Muscle layer of colon (tissue), 2 donors: ENCODE measurements at regions not wholly inside any gene's neighbourhood (a gene's known extent, or its start where the extent isn't known, plus 50 kb on each side); places are given as distances from the start of the nearest gene placed in this dataset.

Source experiments
- H3K27ac ChIP-seq: one replicate; pipeline ENCODE4 v1.7.0; 2013; ENCODE audit warnings: low read depth, mild to moderate bottlenecking, low read length, moderate library complexity
- H3K27me3 ChIP-seq, 2 donors: one replicate each; pipeline ENCODE4 v1.7.0; 2013; ENCODE audit warnings: low read length in 2 of 2, mild to moderate bottlenecking in 2 of 2; ENCODE audit not compliant: insufficient read depth in 2 of 2, control insufficient read depth in 1 of 2
- H3K36me3 ChIP-seq: one replicate; pipeline ENCODE4 v1.7.0; 2013; ENCODE audit warnings: mild to moderate bottlenecking, low read length; ENCODE audit not compliant: insufficient read depth
- H3K4me1 ChIP-seq: one replicate; pipeline ENCODE4 v1.7.0; 2013; ENCODE audit warnings: mild to moderate bottlenecking, low read length; ENCODE audit not compliant: insufficient read depth
- H3K4me3 ChIP-seq, 2 donors: one replicate each; pipeline ENCODE4 v1.7.0; 2013; ENCODE audit warnings: low read length in 2 of 2, low read depth in 1 of 2, mild to moderate bottlenecking in 1 of 2, moderate library complexity in 1 of 2
- H3K9ac ChIP-seq: one replicate; pipeline ENCODE4 v1.7.0; 2013; ENCODE audit warnings: low read length
- H3K9me3 ChIP-seq: one replicate; pipeline ENCODE4 v1.7.0; 2013; ENCODE audit warnings: mild to moderate bottlenecking, low read length
- donor health status: abdominal sarcoma.
- donor health status: Adenocarcinoma of cecum.

DNA sequence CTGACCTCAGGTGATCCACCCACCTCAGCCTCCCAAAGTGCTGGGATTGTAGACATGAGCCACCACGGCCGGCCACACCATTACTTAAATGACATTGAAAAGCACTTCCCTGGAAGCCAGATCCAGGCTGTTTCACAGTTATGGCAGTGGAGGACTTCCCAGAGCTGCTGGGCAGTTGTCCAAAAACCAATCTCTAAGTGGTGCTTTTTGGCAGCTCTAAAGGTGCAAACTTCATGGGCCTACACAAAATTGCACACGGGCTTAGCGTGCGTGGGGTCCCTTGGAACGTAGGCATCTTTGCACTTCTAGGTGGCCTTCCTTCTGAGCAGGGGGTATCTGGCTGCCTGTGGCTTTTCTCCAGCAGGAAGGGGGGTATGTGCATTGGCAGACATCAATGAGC lies 172.3 kb downstream of the SHOX start:
- H3K36me3 ChIP-seq: no peaks in the 10 kb centered on the region
- no peak overlapping the region for H3K4me3 ChIP-seq
- no peaks in the 10 kb centered on the region for H3K4me1 ChIP-seq
- no peak overlapping the region for H3K9ac ChIP-seq
- H3K27me3 ChIP-seq: no peaks in the 10 kb centered on the region
- H3K27ac ChIP-seq: no peak overlapping the region
- H3K9me3 ChIP-seq: no peaks in the 10 kb centered on the region

DNA sequence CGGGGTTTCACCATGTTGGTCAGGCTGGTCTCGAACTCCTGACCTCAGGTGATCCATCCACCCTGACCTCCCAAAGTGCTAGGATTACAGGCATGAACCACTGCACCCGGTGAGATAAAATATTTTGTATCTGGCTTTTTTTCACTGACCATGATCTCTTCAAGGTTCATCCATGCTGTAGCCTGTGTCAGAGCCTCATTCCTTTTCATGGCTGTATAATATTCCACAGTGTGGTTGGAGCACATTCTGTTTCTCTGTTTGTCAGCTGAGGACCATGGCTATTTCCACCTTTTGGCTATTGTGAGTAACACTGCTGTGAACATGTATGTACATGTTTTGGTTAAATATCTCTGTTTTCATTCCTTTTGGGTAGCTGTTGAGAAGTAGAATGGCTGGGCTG lies 169.2 kb downstream of the SHOX start:
- no peaks in the 10 kb centered on the region for H3K36me3 ChIP-seq
- H3K27me3 ChIP-seq: no peaks in the 10 kb centered on the region
- no peaks in the 10 kb centered on the region for H3K4me1 ChIP-seq
- no peak overlapping the region for H3K9ac ChIP-seq
- no peaks in the 10 kb centered on the region for H3K9me3 ChIP-seq
- no peak overlapping the region for H3K27ac ChIP-seq
- no peak overlapping the region for H3K4me3 ChIP-seq

DNA sequence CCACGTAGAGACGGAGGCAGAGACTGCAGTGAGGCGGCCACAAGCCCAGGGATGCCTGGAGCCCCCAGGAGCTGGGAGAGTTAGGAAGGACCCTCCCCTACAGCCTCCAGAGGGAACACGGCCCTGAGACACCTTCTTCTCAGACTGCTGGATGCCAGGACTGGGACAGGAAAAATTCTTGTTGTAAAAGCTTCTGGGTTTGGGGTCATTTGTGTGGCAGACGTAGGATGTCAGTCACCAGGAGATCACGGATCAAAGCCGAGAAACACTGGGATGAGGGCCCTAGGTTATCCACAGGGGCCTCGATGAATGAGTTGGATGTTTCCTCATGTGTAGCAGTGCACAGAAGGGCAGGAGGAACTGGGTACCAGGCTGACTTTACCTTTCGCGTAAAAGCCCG lies 163.7 kb downstream of the SHOX start:
- no peaks in the 10 kb centered on the region for H3K36me3 ChIP-seq
- no peaks in the 10 kb centered on the region for H3K9me3 ChIP-seq
- no peaks in the 10 kb centered on the region for H3K4me1 ChIP-seq
- peaks cover 0 to 9% of the 10 kb centered on the region in 2 donors for H3K27me3 ChIP-seq
- no peak overlapping the region for H3K27ac ChIP-seq
- H3K9ac ChIP-seq: no peak overlapping the region
- no peak overlapping the region for H3K4me3 ChIP-seq

DNA sequence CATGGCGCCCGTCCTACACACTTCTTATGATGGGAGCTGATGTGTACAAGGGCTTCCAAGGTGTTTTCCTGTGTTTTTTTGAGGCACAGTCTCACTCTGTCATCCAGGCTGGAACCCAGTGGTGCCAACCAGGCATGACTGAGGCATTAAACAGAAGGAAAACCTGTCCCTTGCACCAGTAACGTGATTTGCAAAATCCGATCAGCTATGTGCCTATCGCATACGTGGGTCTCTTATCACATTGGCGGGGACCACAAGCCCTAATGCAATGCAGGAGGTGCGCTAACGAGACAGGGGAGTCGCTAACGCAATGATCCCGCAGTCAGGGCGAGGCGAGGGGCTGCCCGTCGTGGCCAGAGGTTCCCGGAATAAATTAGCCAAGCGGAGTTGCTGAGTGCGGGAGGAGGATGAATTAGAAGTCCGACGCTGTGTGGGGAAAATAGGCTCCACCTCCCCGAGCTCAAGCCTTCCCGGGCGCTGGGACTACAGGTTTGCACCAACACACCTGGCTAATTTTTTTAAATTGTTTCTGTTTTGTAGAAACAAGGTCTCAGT lies 162.7 kb downstream of the SHOX start:
- H3K4me1 ChIP-seq: no peaks in the 10 kb centered on the region
- peaks cover 6 to 9% of the 10 kb centered on the region in 2 donors for H3K27me3 ChIP-seq
- H3K9me3 ChIP-seq: no peaks in the 10 kb centered on the region
- no peak overlapping the region for H3K4me3 ChIP-seq
- no peak overlapping the region for H3K27ac ChIP-seq
- no peaks in the 10 kb centered on the region for H3K36me3 ChIP-seq
- no peak overlapping the region for H3K9ac ChIP-seq

DNA sequence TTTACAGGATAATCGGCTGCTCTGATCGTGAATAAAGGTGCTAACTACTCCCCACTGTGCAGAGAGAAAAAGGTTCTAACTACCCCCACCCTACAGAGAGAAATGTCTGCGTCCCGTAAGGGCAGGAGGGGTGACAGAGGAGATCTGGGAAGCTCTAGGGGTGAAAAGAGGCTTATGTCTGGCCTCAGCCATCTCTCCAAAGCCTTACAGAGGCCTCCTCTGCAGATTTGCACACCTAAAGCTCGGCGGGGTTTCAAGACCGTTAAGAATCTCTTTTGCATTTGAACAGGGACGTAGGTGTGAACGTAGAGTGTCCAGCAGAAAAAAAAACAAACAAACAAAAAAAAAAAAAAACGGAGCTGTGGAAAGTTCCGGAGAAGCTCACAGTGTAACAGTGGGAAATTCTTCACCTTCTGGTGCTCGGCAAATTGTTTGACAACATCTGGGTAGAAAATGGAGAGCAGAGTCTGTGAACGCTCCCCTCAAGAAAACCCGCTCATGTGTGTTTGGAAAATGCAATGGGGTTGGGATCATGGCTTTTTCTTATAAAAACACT lies 161.0 kb downstream of the SHOX start:
- Histone ChIP-seq H3K4me3 (no peak overlapping the region), H3K4me1 (no peaks in the 10 kb centered on the region), H3K36me3 (no peaks in the 10 kb centered on the region), H3K27ac (no peak overlapping the region), H3K9me3 (no peaks in the 10 kb centered on the region), H3K27me3 (peaks cover 6 to 9% of the 10 kb centered on the region in 2 donors), H3K9ac (no peak overlapping the region)

DNA sequence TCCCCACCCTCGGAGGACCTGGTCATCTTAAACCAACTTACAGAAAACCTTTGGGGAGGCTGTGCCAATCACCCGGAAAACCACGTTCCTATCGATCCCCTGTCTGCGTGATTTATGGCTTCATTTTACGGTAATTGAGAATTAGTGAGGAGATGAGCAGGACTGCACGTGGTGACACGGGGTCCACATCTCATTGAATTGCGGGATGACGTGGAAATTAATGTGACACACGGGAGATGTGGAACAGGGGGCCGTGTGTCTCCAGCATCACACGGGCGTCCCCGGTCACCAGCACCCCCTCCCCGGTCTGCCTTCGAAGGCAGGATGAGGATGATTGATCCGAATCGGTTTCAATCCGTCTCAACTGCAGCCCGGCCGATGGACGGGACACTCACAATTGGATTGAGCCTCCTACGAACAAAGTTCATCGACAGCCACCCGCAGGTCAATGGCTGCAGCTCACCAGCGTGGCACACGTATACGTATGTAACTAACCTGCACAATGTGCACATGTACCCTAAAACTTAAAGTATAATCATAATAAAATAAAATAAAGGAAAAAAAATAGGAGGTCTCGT lies 160.3 kb downstream of the SHOX start:
- Histone ChIP-seq H3K27ac (no peak overlapping the region), H3K27me3 (peaks cover 6 to 9% of the 10 kb centered on the region in 2 donors), H3K9ac (no peak overlapping the region), H3K4me1 (no peaks in the 10 kb centered on the region), H3K4me3 (no peak overlapping the region), H3K36me3 (no peaks in the 10 kb centered on the region), H3K9me3 (no peaks in the 10 kb centered on the region)

DNA sequence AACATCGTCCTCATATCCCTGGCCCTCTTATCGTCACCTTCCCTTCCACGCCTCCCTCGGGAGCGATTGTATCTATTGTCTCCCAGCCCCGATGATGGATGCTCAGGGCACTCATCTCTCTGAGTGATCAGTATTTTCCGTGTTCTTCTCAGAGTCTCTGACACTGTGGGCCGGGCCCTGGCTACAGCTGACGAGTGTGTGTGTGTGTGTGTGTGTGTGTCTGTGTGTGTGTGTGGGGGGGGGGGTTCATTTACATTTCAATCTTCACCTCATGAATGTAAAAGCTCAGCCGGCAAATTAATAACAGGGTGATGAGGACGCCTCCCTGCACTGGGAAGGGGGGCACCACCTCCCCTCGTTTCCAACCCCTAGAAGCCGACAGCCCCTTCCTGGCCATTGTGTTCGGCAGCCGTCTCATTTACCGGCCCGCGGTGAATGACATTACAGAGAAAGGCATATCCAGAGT lies 159.5 kb downstream of the SHOX start:
- Histone ChIP-seq H3K9me3 (no peaks in the 10 kb centered on the region), H3K9ac (no peak overlapping the region), H3K36me3 (no peaks in the 10 kb centered on the region), H3K4me3 (no peak overlapping the region), H3K4me1 (no peaks in the 10 kb centered on the region), H3K27ac (no peak overlapping the region), H3K27me3 (peaks cover 6 to 9% of the 10 kb centered on the region in 2 donors)

DNA sequence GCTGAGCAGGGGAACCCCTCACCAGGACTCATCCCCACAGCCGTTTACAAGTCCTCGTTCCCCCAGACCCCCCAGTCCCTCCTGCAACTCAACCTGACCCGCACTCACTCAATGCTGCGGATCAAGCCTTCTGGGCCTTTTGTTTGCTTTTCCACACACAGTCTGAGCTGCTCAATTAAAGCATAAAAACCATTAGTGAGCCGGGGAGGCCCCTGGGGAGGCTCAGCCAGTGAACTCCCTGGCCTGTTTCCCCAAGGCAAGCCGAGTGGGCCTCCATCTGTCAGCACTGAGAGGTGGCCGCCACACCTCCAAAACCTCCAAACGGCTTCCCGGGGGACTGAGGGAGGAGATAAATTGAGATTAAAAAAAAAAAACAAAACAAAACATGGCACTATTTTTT lies 158.5 kb downstream of the SHOX start:
- H3K4me3 ChIP-seq: no peak overlapping the region
- H3K4me1 ChIP-seq: no peaks in the 10 kb centered on the region
- H3K27me3 ChIP-seq: peaks cover 6 to 9% of the 10 kb centered on the region in 2 donors
- no peaks in the 10 kb centered on the region for H3K9me3 ChIP-seq
- H3K27ac ChIP-seq: no peak overlapping the region
- no peaks in the 10 kb centered on the region for H3K36me3 ChIP-seq
- H3K9ac ChIP-seq: no peak overlapping the region

DNA sequence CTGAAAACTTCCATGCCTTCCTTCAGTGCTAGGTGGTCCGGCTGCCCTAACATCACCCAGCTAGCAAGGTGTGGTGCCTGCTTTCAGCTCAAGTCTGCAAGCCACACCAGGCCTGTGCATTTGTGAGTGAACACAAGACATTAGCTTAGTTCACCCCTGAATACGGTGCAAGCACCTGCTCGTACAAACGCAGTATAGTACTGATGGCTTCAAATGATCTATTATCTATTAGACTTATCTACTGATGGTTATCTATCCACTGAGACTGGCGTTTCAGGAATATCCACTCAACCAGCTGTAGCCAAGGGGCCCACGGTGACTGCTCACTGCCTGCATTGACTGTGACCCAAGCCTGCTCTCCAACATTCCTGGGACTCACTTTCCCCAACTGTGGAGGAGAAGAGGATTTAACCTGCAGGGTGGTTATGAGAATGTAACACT lies 155.9 kb downstream of the SHOX start:
- no peak overlapping the region for H3K9ac ChIP-seq
- no peak overlapping the region for H3K4me3 ChIP-seq
- no peaks in the 10 kb centered on the region for H3K9me3 ChIP-seq
- H3K36me3 ChIP-seq: no peaks in the 10 kb centered on the region
- peaks cover 6 to 9% of the 10 kb centered on the region in 2 donors for H3K27me3 ChIP-seq
- H3K4me1 ChIP-seq: no peaks in the 10 kb centered on the region
- H3K27ac ChIP-seq: no peak overlapping the region

DNA sequence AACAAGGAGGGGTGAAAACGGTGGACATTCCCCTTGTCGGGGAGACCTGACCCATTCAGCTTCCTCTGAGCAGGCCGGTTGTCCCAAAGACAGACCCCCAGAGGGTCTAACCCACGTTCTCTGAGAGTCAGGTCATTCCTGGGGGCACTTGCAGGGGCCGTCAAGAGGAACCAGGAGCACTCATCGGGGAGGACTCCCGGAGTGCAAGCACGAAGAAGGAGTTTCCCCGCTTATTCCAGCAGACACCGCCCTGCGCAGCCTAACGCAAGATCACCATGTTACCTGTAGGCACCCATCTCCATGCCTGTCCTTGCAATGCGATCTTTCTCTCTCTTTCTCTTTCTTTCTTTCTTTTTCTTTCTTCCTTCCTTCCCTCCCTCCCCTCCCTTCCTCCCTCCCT lies 154.2 kb downstream of the SHOX start:
- H3K27ac ChIP-seq: no peak overlapping the region
- no peak overlapping the region for H3K9ac ChIP-seq
- peaks cover 0 to 6% of the 10 kb centered on the region in 2 donors for H3K27me3 ChIP-seq
- H3K4me1 ChIP-seq: no peaks in the 10 kb centered on the region
- H3K4me3 ChIP-seq: no peak overlapping the region
- no peaks in the 10 kb centered on the region for H3K9me3 ChIP-seq
- H3K36me3 ChIP-seq: no peaks in the 10 kb centered on the region

DNA sequence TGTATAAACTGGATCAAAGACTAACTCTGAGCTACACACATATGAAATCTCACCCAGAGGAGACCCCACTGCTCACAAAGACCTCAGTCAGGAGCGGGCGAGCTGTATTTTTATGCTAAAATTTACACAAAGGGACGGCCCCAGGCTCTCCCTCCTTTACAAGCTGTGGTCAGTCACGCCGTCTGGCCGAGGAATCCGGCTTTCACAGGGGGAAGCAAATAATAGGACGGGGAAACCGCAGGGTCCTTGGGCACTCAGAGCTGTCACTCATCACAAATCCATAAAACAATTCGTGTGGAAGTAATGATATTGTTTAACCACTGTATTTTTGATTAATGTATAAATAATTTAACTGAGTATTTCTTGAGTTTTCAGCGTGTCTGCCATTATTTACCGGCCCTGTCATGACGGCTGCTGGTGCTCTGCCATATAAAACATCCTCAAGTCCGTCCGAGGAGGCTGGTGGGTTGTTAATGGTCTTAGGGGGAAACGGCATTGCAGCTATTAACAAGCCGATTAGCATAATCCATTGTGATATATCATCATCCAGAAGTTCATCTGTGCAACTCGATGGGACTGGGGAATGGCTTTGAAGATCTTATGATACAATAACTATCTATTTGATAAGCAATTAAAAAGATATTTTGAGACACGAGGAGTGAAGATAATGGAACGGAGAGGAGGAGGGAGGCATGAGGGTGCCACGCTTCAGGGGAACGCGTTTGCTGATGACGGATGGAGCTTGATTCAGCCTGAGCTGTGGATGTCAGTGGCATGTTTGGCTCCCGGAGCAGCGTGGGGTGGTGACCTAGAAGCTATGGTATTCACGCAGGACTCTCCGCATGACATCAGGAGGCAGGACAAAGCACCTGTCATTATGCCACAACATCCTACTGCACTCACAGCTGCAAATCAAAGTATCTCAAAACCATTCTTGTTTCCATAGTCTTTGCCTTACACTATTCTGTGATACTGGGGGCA lies 150.9 kb downstream of the SHOX start:
- Histone ChIP-seq H3K4me3 (no peak overlapping the region), H3K27me3 (peaks cover 0 to 4% of the 10 kb centered on the region in 2 donors), H3K9ac (no peak overlapping the region), H3K27ac (no peak overlapping the region), H3K4me1 (no peaks in the 10 kb centered on the region), H3K9me3 (no peaks in the 10 kb centered on the region), H3K36me3 (no peaks in the 10 kb centered on the region)
